Hematopoietic multipotent progenitor cell treated with erythropoietin and hydrocortisone succinate and interleukin-3 and kit ligand, for 8 days (in vitro differentiated cells): ENCODE measurements at regions not wholly inside any gene's neighbourhood (a gene's known extent, or its start where the extent isn't known, plus 50 kb on each side); places are given as distances from the start of the nearest gene placed in this dataset.
"Not testable (repeated sequence)": the region's sequence is repeated elsewhere in the genome, so short reads cannot be mapped to it uniquely, and the experiment has no call there.

Experiments used
- DNase-seq: peaks from one replicate; pipeline ENCODE4 v3.0.0-alpha.2; 2015

DNA sequence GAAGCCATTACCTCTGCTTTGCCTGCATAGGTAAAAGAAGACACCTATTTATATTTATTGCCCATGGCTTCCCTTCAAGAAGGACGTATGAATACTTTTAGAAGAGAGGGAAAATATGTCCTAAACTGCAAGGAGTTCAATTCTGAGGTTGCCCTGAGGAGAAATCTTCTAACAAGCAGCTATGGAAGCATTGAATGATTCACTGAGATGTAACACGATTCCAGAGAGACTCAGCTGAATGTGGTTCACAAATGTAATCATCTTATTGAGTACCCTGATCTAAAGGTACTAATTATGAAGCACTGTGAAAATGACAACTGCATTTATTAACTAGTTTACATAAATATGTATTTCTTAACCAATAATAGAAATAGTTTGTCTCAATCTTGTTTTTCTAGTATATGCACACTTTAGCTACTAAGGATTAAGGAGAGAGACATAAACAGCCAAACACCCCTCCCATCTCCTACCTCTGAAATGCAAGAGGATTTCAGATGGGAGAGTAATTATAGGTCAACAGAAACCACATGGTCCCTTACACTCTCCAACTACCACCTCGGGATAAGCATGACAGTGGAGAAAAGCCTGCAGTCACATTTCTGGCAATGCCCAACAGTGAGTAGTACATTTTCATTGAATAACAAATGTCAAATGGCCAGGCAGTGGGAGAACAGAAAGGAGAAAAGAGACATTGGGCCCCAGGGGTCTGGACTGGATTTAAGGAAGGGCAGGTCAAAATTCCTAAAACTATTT lies 506.2 kb upstream of the IL12A start:
- DNase-seq = no peak

DNA sequence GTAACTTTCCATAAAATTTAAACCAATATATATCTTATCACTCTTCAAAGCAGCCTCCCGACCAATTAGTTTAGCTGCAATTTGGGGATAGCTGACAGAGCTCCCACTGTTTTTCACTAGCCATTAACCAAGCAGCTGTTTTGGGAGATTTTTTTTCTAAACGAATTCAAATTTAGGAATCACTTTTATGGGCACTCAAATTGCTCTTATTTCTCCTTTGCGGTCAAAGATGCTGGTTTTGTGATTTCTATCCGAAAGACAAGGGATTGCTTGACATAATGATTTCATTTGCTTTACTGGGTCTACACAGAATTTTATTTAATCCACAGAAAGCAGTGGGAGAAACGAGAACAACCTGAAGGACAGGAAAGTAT lies 505.7 kb upstream of the IL12A start:
- no peak for DNase-seq

GRCh38 chr3:159486580-159486979 lies 502.1 kb upstream of the IL12A start:
- no peak for DNase-seq

- DNase-seq = no peak
Measured at GRCh38 chr3:159487304-159487703, 501.3 kb upstream of the IL12A start.

GRCh38 chr3:159488602-159489001 lies 500.0 kb upstream of the IL12A start:
- DNase-seq = no peak

GRCh38 chr3:159497361-159497760 lies 491.3 kb upstream of the IL12A start:
- no peak for DNase-seq

DNA sequence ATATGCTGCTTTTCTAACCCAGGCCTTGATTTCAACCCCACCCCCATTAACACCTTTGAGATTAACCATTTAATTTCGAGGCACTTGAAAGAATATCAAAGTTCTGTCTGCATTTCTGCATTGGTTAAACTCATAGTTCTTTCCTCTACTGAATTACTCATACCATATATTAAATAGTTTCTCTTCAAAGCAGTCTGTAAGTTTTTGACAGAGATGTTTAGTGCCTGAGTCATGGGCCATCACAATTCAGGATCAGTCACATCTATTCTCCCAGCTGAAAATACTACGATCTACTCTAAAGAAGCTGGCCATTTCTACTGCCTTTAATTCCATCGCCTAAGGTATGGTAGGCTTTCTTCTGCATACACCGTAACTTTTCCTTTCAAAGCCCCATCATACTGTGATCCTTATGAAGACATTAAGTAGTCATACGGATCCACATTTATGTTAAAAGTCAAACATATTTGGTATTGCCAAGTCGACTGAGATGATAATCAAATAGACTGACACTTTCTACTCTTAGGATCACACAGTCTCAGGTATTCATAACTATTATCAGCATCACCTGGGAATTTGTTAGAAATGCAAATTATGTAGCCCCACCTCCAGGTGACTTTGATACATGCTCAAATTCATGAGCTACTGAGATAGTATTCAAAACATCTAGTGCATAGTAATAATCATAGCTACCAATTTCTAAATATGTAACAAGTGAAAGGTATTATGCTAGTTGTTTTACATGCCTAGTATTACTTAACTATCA lies 489.4 kb upstream of the IL12A start:
- no peak for DNase-seq

DNA sequence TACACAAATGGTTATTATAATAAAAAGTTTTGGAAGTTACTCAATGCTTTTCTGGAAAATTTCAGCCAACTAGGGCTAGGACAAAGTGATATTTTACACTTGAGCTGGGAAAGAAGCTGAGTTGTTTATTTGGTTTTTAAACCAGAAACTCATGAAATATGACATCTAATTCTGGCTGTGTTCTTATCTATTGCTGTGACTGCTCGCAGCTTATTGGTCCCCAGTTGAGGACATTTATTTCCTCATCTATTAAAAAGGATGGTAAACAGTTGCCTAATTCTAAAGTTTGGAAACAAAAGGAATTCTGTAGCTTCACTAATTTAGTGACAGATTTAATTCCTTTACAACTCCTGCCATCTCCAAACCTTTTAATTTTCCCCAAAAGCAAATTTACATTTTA lies 487.6 kb upstream of the IL12A start:
- no peak for DNase-seq

GRCh38 chr3:159502986-159503385 lies 485.6 kb upstream of the IL12A start:
- DNase-seq = no peak

- DNase-seq = not testable (repeated sequence)
Measured at GRCh38 chr3:159510988-159511387, 477.6 kb upstream of the IL12A start.

DNA sequence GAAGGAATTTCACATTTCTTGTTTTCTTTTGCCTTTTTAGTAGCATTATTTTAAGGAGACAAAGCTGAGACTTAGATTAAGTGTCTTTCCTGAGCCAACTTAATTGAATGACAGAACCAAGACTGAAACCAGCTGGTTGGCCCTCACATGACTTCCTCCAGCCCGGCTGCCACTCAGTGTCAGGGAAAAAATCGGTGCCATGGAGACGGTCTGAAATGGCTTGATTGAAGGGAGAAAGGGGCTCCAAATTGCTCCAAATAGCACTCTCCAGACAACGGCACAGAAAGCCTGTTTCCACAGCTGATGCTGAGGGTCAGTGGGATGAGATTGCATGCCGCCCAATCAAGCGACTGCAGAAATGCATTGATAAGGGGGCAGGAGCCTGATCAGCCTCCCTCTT lies 475.2 kb upstream of the IL12A start:
- DNase-seq = no peak

GRCh38 chr3:159513867-159514380 lies 474.7 kb upstream of the IL12A start:
- DNase-seq = no peak

DNA sequence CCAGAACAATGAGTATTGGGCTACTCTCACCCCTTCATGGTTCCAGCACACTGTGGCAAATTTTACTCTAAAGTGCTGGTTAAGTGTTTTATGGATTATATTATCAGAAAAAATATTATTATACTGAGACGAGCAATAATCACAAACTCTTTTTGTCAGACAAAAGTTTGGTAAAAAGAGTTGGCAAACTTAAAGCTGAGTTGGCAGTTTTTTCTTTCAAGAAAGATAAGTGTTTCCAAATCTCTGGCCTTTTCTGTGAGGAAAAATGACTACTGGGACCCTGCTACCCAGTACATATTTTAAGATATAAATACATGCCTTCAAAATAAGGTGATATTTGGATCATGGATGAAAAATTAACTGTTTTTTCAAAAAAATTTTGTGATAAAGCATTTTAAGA lies 471.5 kb upstream of the IL12A start:
- DNase-seq = no peak

- no peak for DNase-seq
Measured at GRCh38 chr3:159520638-159521037, 468.0 kb upstream of the IL12A start.

GRCh38 chr3:159522276-159522675 lies 466.4 kb upstream of the IL12A start:
- no peak for DNase-seq

- no peak for DNase-seq
Measured at GRCh38 chr3:159528251-159528895, 460.3 kb upstream of the IL12A start.

- DNase-seq = no peak
Measured at GRCh38 chr3:159532577-159532976, 456.1 kb upstream of the IL12A start.

- DNase-seq = no peak
Measured at GRCh38 chr3:159534496-159534895, 454.1 kb upstream of the IL12A start.

- DNase-seq = no peak
Measured at GRCh38 chr3:159536876-159537275, 451.8 kb upstream of the IL12A start.

DNA sequence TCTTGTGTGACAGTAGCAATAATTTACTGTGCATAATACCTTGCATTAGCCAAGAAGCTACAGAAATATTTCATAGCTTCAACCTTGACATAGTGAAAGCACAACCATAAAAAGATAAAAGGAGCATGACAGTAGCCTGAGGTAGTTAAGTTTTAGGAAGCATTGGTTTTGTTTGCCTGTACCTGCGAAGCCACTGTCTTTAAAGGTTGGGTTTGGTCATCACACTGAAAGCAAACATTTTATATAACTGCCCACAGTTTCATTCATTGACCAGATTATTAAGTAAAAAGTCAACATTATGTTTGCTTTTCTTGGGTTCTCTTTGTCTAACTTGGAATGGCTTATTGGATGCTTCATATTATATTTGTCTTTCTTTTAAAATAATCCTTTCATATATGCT lies 450.1 kb upstream of the IL12A start:
- no peak for DNase-seq

GRCh38 chr3:159540882-159541495 lies 447.6 kb upstream of the IL12A start:
- DNase-seq = no peak

GRCh38 chr3:159548675-159549335 lies 439.8 kb upstream of the IL12A start:
- DNase-seq = no peak

- no peak for DNase-seq
Measured at GRCh38 chr3:159555205-159555604, 433.4 kb upstream of the IL12A start.
